DMS114 treated with DMSO at 0.1 percent for 48 hours (cell line): ENCODE measurements at regions not wholly inside any gene's neighbourhood (a gene's known extent, or its start where the extent isn't known, plus 50 kb on each side); places are given as distances from the start of the nearest gene placed in this dataset.
"Not testable (repeated sequence)": the region's sequence is repeated elsewhere in the genome, so short reads cannot be mapped to it uniquely, and the experiment has no call there.

Source experiments
- DNase-seq: peaks from one replicate; lab custom pipeline; 2025; ENCODE audit not compliant: unreplicated experiment; lab: John Stamatoyannopoulos, UW

GRCh38 chr6:163867518-163868292, 453.2 kb downstream of the QKI start:
- no peak for DNase-seq

DNA sequence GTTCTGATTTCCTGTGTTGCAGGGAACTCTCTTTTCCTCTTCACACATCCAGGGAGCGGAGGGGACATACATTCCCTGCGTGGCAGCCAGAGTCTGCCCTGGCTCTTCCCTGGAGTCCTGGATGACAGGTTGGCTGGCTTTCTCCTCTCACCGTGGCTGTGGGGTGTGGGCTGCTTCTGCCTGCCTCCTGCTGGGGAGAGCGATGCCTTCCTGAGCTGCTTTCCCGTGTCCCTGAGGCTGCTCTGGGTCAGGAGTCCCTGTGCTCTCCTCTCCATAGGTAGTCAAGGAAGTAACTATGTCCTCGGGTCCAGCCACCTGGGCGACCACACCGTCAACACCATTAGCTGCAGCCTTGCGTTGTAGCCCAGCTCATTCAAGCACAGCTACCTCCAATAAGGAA, 451.7 kb downstream of the QKI start:
- no peak for DNase-seq

DNA sequence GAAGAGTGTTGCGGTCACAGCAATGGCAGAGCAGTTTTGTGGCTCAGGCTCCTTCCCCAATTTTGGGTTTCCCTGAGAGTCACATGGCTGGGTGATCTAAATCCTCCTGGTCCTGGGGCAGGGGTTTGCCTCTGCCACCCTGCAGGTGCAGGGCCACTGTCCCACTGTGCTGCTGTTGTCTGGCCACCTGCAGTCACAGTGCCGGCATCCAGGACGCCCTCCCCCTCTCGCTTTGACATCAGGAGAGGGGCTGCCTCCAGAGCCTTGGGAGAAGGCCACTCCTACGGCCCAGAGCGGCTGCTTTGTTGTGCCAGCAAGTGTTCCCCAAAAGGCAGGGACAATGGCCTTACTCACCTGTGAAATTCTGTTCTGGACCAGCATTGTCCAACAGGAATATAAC, 449.0 kb downstream of the QKI start:
- no peak for DNase-seq

DNA sequence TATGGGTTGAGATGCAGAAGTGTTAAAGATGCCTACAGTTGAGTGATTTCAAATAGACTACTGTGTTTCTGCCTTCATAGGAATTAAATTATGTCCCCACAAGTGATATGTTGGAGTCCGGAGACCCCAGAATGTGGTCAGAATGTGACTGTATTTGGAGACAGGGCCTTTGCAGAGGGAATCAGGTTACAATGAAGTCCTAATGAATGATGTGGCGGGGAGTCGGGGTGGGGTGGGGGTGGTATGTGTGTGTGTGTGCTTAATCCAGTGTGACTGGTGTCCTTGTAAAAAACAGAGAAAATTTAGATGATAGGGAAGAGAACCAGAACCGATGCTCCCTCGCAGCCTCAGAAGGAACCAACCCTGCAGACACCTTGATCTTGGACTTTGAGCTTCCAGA, 448.2 kb downstream of the QKI start:
- no peak for DNase-seq

DNA sequence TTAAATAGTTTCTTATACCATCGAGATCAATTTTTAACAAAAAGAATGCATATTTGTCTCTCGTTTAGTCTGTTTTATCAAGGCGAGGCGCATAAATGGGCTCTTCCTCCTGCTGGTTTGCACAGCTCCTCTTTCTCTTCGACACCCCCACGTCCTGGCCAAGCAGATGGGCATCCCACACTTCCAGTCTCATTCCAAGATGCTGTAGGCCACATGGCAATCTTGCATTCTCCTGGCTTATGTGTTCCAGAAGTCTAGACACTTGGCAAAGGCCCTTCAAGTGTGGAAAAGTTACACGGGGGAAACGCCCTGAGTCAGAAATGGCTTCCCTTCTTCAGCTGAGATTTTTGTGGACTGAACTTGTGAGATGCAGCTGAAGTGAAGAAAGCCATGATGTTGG, 447.1 kb downstream of the QKI start:
- DNase-seq: no peak

DNA sequence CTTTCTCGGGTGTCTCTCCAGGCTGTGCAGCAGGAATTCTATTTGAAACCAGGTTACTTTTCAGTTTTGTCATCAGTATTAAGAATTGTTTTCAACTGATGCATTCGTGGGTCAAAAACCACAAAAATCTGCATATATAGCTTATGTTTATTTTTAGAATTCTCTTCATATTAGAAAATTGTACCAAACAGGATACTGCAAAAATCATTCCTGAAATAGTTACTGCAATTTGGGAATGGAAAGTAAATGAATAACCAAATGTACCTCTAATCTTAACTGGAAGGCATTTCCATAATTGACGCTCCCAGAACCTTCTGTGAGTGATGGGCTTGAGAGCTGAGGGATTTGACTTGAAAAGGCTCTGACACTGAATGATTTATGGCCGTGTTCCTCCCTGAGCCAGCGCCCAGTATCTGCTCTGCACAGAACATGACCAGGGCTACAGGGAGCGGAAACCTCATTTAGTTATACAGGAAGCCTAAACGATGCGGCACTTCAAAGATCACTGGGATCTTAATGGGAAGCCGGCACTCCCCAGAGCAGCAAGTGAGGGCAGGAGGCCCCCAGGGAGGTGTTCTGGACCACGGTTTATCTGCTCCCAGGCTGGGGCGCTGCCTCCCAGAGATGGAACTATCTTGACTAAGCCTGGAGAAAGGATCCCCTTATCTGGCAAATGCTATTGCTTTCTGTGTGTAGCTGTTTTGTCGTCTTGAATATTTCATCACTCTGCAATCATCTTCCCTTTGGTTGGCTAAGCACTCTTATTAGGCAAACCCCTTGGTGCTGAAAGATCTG, 446.0 kb downstream of the QKI start:
- DNase-seq: no peak

DNA sequence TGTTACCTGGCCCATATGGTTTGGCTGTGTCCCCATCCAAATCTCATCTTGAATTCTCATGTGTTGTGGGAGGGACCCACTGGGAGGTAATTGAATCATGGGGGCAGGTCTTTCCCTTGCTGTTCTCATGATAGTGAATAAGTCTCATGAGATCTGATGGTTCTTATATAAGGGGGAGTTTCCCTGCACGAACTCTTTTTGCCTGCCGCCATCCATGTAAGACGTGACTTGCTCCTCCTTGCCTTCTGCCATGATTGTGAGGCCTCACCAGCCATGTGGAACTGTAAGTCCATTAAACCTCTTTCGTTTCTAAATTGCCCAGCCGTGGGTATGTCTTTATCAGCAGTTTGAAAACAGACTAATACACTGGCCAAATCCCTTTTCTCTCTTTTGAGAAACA, 444.4 kb downstream of the QKI start:
- DNase-seq: not testable (repeated sequence)

- no peak for DNase-seq
These were observed 442.9 kb downstream of the QKI start for GRCh38 chr6:163857421-163857820.

DNA sequence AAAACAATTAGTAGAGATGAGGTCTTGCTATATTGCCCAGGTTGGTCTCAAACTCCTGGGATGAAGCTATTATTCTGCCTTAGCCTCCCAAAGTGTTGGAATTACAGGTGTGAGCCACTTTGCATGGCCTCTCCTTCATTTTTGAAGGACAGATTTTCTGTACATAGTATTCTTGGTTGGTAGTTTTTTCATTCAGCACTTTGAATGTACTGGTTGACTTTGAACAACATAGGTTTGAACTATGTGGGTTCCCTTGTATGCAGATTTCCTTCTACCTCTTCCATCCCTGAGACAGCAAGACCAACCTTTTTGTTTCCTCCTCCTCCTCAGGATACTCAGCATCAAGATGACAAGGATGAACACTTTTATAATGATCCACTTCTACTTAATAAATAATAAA, 436.4 kb downstream of the QKI start:
- DNase-seq: no peak

DNA sequence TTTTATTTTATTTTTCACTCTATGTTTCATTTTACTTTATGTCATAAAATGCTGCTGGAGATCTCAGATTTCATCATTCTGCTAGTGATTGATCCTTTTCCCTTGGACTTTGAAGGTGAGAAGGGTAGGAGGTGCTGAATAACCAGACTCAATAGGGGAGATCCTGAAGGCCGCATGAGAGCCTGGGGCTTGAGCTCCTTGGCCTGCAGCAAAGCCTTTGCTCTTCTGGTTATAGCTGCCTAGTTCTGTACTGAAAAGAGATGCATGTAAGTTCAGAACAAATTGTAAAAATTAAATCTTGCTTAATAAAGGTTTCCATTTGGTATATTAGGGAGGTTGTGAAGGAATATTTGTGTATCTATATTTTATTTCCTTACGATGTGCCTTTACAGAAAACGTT, 430.2 kb downstream of the QKI start:
- DNase-seq: no peak

DNA sequence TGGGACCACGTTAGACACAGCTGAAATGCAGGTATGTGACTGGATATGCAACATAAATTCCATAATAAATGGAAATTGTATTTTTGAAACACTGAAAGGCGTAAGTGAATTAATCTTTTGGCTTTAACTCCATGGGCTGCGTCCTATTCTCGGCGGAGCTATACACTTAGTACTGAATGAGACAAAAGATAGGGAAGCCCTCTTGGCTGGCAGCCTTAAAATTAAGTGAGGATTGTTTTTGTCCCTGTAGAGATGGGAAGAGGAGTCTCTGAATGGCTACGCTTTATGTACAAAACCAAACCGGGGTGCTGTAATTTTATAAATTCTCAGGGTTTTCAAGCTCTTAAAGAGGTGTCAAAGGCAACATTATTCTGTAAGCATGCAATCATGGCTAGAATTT, 429.8 kb downstream of the QKI start:
- DNase-seq: no peak

DNA sequence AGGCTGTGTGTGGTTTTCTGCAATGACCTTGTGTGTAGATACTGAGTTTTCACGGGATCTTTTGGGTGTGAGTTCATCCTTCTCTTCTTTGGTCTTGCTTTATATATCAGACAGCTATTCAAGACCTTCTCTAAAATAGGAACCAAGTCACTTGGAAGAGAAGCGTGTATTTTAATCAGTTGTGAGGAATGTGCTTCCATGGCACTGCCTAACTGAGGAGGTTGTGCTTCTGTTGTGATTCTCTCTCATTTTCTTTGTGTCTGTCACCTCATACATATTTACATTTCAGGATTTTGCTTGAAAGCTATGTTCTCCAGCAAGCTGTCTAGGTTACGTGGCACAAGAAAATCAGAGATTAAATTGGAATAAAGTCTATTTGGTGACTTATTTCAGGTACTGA, 428.7 kb downstream of the QKI start:
- no peak for DNase-seq

GRCh38 chr6:163842467-163842866, 427.9 kb downstream of the QKI start:
- no peak for DNase-seq

- DNase-seq: no peak
These were observed 427.2 kb downstream of the QKI start for GRCh38 chr6:163841733-163842132.

DNA sequence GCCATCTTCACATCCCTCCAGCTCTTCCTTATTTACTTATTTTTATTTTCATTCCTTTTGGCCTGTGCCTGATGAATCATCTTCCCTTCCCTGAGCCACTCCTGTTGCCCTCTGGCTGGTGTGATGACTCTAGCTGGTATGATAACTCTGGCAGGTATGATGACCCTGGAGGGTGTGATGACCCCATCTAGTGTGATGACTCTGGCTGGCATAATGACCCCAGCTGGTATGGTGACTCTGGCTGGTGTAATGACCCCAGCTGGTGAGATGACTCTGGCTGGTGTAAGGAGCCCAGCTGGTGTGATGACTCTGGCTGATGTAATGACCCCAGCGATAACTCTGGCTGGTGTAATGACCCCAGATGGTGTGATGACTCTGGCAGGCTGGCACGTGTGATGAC, 426.8 kb downstream of the QKI start:
- no peak for DNase-seq

DNA sequence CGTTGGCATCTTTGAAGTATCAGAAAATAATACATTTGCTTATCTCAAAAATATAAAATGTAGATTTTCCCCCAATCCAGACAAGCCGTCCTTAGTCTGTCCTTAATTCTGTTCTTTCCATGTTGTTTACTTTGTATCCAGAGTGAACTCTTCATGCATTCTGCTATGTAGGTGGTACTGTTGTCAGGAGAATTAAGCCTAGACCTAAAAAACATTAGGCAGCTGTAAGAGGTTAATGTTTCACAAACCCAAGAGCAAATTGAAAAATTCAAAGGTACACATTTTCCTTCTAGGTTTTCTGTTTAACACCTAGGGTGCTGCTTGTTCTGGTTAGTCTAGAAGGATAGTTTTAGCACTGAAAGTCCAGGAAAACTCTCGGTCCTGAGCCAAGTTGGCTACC, 426.4 kb downstream of the QKI start:
- no peak for DNase-seq

DNA sequence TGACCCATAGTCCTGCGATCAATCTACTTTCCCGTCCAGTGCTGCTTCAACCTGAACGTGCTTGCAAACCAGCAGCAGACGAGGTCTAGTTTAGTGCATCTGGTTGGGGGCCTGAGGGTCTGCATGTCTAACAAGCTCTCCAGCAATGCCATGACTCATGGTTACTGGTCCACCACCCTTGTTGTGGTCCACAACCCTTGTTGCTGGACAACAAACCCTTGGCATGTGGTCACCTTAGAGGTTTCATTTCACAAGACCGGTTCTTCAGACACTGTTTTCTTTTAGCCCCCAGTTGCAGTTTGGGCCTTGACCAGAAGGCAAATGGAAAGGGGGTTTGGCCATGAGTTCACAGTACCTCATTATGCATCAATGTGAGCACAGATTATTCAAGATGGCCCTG, 424.8 kb downstream of the QKI start:
- no peak for DNase-seq

GRCh38 chr6:163837691-163838431, 423.3 kb downstream of the QKI start:
- no peak for DNase-seq

DNA sequence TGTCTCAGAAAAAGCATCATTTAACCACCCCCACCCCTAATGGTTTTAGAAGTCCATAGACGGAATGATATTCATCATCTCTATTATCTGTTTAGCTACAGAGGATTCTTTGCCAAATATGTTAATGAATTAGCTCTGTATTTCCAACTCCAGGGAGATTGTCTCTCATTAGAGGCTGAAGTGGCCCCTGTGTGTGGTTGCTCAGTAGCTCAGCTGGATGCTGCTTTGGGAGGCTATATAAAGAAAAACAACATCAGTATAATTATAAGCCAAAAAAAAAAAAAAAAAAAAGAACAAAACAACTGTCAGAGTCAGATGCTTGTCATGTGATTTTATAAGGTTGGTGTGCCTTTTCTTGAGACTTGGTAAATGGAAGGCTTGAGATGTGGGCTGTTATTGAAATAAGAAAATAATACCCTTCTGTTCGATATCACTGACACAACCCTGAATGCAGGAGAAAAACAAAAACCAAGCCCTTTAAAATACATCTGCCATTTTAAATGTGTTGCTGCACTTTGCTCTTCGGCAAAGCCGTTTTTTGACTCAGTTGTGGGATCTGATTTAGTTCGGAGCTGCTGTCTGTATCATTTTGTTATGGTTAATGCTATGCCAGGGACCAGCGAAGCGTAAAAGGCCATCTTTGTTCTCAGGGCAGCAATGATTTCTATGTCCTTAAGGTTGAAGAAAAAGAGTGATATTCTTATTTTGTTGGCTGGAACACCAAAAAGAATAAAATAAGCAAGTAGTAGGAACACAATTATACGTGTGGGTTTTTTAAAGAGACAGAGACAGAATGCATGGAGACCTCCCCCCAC, 422.6 kb downstream of the QKI start:
- DNase-seq: no peak

- no peak for DNase-seq
These were observed 421.1 kb downstream of the QKI start for GRCh38 chr6:163835439-163836171.
